NCI-H524 treated with DMSO at 0.1 percent for 48 hours (cell line): ENCODE measurements at regions not wholly inside any gene's neighbourhood (a gene's known extent, or its start where the extent isn't known, plus 50 kb on each side); places are given as distances from the start of the nearest gene placed in this dataset.
"Not testable (repeated sequence)": the region's sequence is repeated elsewhere in the genome, so short reads cannot be mapped to it uniquely, and the experiment has no call there.

Experiments used
- DNase-seq: peaks from one replicate; lab custom pipeline; 2025; lab: John Stamatoyannopoulos, UW

DNA sequence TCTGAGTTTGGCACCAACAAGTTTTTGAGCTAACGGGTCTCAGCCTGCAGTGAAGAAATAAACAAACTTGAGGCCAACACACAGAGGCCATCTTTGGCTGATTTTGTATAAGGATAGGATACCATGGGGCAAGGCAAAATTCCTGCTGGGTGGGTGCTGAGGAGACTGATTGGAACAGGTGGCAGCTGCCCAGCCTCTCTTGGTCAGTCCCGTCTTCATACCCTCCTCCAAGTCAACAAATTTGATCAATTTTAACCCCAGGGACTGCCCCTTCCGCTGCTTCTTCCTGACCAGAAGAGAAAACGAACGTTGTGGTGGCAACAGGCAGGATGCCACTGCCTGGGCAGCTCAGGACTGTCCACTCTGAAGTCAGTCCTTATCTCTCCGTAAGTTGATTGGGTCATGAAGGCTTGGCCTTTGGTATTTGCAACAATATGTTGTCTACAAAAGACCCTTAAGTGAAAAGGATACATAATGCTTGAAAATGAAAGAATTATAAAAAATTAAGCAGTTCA is 139.3 kb downstream of the SPP2 start:
- DNase-seq = no peak

DNA sequence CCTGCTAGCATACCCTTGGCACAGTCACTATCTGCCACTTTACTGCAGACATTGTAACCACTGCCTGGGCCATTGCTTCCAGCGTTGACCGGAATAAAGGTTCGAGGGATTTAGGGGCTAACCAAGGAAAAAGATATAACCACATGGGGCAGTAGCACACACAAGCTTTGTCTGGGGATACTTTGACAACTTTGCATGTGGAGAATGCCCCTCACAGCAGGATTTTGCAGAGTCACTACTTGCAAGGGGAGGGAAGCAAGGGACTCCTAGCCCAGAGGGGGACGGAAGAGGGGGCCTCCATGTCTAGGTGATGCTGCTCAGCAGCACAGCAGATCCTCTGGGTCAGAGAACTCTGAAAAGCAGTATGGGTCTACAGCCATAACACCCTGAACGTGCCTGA is 138.7 kb downstream of the SPP2 start:
- DNase-seq = no peak

DNA sequence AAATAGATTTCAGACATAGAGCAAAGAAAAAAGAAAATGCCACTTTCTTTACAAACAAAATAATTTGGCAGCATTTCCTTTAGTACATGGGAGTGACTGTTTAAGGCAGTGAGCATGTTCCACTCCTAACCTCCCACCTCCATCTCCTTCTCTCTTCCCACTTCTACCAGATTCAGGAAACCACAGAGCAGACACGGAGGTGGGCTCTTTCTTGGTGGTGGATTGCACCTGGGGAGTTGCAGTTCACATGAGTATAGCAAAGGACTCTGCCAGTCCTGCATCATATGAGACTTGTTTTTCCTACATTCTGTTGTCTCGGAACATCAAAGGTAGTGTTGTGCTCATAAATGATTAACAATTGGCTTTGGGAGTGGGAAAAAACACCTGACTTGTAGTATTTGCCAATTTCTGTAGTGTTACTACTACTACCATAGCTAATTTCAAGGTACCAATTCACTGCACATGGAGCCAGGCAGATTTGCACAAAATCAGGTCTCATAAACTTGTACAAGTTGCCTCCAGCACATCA is 137.2 kb downstream of the SPP2 start:
- no peak for DNase-seq

DNA sequence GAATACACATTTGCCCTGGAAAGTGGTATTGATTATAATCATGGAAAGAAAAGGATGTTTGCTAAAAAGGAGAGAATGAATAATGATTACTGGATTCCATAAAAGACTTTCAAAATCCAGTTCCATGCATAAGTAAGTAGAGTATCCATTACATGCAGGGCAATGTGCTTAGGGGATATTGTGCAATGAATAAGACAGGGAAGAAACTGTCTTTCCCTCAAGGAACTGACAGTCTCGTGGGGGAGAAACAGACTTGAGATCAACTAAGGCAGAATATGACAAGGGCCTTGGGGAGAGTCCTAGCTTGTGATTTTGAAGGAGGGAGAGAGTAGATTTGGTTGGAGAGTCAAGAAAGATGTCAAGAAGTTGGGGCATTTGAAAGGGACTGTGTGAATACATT is 130.6 kb downstream of the SPP2 start:
- no peak for DNase-seq

DNA sequence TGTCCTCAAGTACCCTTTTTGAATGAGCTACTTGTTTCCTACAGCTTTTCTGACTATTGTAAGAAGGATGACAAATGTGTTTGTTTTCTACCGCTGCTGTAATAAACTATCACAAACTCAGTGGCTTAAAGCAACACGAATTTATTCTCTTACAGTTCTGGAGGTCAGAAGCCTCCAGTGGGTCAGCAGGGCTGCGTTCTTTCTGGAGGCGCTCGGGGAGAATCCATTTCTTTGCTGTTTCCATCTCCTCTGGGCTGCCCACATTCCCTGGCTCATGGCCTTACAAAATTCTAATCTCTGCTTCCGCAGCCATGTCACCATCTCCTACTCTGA is 128.5 kb downstream of the SPP2 start:
- DNase-seq = no peak

DNA sequence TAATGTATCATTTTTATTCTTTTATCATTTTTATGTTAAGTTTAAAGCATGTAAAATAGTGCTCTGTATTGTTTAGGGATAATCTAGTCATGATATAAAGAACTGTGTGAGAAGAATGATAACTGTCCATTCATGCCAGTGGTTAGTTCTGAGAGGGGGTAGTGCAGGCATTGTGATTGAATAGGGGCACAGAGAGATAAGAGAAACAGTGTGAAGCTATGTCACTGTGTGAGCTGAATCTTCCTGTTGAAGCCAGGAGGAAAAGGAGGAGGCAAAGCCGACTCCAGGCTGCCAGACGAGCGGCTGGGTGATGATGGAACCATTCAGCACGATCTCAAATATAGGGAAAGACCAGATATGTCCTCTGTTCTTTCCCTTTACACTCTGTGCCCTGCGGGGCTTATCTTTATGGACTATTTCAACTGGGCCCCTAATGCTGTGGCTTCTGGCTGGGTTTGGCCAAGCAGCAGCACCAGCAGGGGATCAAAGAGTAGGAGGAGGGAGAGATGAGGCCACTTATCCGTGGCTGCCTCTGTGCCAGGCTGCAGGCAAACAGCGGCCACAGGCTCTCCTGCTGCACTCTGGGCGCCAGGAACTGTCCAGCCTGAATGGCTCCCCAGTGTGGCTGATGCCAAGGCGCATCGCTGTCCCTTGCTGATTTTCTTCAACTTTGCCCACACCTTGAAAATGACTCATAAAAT is 128.0 kb downstream of the SPP2 start:
- no peak for DNase-seq

DNA sequence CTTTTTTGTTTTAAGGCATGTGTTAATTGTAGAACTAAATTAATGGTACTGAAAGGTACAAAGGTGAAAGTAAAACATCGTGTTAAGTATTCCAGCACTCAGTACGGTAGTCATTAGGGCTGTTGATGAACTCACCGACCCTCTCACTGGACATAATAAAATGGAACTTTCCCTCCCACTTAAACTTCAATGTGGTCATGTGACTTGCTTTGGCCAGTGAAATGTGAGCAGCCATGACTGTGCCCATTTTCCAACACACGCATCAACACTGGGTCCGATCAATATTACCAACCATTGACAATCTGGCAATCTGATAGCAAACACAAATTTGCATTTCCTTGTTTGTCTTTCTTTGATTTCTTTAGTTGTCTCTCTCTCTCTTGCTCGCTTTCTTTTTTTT is 125.1 kb downstream of the SPP2 start:
- no peak for DNase-seq

DNA sequence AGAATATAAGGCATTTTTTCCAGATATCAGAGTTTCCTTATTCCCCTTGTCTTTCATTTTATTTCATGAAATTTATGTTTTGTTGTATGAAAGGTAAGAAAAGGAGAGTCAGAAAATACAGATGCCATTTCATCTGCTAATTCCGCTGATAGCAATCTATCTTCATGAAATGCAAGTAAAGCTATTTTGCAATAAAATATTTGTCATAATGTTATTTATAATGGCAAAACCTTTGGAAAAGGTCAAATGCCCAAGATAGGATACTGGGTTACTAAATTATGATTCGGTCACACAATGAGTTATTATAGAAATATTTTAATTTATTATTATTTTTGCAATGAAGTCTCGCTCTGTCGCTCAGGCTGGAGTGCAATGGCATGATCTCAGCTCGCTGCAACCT is 124.2 kb downstream of the SPP2 start:
- no peak for DNase-seq

DNA sequence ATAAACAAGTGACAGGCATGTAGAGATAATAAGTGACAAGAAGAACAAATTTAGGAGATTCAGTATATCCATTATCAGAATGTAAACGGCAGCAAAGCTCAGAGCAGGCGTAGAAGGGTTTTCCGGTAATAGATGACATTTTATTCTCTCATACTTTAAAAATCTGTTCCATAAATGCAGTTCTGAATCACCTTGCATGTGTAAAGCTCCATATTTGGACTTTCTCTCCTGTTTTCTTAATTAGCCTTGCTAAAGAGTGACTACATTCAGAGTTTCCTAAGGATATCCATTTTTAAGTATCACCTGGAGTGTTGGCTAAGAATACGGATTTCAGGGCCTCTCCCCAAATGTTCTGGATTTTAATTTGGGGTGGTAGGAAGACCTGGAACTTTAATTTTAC is 122.0 kb downstream of the SPP2 start:
- no peak for DNase-seq

DNA sequence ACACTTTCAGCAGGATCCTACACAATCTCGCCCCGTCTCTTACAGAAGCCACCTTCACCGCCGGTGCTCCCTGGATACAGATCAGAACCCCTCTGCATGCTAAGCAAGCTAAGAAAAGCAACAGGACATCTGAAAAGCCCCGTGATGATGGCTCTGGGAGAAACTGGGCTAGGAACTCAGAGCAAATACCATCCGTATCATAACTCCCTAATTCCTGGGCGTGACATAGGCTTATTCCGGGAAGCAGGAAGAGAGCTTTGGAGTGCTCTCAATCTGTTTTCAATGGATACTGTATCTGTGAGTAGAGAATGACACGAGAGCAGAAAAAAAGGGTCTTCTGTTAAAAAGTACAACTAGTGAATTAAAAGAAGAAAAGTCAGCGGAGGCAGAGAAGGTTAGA is 121.6 kb downstream of the SPP2 start:
- DNase-seq = no peak

DNA sequence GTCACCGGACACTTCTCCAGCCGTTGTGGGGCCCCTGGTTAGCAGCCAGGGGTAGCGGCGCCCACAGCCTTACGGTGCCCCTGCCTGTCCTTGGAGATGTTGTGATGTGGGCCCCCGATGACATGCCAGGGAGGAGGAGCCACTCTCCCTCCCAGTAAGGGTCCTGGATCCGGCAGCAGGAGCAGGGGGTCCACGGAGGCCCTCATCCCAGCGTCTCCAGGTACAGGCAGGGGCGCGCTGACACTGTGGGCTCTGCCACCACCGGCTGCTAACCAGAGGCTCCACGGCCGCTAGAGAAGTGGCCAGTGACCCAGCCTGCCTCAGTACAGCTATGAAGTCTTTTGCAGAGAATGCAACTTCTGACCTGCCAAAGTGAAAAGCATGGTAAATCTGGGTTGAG is 121.2 kb downstream of the SPP2 start:
- no peak for DNase-seq

DNA sequence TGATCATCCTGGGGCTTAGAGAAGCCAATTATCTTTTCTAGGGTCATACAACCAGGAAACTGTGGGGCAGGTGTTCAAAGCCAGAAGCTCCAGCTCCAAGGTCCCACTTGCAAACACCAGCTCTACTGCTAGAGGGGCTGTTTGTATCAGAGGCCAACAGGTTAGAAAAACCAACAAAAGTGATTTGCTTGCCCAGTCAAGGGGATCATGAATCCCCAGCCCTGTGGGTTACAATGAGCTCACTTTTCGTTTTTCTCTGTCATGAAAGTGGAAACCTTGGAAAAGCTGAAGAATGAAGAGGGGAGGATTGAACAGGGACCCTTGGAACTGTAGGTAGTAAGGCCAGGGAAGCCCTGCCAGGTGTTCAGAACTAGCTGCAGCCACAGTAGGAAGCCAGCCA is 119.2 kb downstream of the SPP2 start:
- DNase-seq = no peak

DNA sequence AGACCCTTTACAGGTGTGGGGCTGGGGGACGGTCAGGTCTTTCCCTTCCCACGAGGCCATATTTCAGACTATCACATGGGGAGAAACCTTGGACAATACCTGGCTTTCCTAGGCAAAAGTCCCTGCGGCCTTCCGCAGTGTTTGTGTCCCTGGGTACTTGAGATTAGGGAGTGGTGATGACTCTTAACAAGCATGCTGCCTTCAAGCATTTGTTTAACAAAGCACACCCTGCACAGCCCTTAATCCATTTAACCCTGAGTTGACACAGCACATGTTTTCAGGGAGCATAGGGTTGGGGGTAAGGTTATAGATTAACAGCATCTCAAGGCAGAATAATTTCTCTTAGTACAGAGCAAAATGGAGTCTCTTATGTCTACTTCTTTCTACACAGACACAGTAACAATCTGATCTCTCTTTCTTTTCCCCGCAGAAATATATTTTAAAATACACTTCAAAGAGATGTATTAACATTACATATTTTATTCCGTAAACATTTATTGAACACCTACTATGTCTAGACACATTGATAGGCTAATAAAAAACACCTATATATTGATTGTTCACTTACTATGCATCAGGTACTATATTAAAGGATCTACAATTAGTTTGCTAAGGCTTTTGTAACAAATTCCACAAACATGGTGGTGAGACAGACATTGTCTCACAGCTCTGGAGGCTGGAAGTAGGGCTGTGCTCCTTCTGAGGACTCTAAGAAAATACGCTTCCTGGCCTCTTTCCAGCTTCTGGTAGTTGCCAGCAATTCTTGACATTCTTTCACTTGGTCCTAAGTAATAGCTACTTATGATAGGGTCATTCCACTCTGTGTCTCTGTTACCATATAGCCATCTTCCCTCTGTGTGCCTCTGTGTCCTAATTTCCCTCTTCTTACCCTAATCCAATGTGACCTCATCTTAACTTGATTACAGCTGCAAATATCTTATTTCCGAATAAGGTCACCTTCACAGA is 118.4 kb downstream of the SPP2 start:
- DNase-seq = not testable (repeated sequence)

DNA sequence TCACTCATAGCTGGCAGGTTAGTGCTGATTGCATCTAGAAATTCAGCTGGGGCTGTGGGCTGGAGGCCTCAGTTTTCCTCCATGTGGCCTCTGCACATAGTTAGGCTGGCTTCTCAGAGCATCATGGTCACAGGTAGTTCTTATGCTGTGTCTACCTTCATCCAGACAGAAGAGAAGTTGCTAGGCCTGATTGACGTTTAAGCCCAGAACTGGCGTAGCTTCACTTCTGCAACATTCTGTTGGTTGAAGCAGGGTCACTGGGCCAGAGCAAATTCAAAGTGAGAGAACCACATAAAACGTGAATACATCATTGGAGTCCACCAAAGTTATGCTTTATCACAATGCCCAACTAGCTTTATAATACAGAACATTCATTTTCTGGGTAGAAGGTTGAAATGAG is 116.0 kb downstream of the SPP2 start:
- no peak for DNase-seq

DNA sequence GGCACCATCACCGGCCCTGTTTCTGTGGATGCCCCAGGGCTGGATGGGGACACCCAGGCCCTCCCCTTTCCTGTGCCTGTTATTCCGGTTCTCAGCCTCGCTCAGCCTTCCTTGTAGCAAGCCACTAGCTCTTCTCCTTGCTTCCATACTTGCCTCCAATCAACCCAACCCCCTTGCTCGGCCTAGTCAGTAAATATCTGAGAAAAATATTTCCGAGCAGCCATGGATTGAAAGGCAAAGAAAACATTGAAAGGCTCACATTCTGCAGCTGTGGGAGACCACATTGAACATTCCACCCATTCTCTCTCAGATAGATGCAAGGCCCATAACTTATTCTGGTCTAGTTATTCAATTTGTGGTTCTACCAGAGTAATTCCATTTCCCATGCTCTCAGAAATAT is 114.9 kb downstream of the SPP2 start:
- no peak for DNase-seq

DNA sequence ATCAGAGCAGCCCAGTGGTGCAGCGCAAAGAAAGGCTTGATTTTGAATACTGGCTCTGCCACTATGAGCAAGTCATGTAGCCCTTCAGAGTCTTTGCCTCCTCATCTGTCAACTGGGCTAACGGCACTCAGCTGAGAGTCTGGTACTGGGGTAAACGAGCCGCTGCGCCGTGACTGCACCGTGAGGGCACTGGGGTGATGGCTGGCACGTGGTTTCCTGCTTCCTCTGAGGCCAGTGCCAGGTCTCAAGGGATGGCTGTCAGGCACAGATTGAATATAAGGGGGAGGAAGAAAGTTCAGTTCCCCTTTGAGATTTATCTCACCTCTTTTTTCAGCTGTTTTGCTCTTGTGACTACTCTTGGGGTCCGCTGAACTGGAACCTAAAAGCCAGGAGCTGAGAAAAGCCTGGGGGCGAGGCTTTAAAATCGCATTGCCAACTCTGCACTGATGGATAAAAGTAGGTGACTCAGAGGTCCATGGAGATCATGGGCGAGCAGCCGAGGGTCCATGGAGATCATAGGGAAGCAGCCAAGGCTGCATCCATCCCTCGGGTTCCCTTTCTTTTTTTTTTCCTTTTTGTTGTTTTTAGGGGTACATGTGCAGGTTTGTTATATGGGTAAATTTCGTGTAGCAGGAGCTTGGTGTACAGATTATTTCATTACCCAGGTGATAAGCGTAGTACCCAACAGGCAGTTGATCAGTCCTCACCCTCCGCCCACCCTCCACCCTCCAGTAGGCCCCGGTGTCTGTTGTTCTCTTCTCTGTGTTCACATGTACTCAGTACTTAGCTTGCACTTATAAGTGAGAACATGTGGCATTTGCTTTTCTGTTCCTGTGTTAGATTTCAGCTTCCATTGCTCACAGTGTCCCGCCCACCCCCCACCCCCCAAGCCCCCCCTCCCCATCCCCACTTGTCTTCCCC is 114.3 kb downstream of the SPP2 start:
- DNase-seq = no peak

DNA sequence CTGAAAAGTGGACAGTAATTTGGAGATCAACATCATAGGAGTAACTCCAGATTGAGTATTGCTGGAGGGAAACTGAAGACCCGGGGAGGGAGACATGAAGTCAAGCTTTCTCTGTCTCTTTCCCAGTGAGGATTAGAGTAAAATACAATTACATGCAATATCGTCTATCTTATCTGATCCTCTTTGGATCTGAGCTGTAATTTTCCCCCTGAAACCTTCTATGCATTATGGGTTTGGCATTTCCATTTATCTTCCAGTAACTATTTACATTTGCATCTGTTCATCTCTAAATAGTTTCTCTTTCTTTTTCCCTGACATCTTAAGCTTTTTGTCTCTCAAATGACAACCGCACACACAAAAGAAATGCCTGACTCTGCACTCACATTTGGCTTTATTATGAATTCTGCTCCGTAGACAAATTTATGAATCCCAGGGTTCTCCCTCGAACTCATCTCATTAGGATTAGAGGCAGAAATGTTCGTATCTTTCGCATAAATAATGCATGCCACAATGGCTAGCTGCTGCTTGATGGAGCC is 113.1 kb downstream of the SPP2 start:
- no peak for DNase-seq

DNA sequence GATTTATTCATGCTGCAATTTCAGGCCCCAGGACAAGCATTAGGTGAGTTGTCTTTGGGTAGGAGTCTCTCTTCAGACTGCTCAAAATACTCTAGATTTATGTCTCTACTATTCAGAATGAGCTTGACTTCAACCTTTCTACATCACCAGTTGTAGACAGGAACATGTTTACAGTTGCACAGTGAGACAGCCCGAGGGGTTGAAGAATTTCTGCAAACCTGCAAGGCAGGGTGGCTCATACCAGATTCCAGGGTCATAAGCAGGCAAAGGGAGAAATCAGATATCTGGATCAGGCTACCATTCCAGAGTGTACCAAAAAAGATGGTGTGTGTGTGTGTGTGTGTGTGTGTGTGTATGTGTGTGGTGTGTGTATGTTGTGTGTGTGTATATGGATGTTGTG is 112.4 kb downstream of the SPP2 start:
- no peak for DNase-seq

DNA sequence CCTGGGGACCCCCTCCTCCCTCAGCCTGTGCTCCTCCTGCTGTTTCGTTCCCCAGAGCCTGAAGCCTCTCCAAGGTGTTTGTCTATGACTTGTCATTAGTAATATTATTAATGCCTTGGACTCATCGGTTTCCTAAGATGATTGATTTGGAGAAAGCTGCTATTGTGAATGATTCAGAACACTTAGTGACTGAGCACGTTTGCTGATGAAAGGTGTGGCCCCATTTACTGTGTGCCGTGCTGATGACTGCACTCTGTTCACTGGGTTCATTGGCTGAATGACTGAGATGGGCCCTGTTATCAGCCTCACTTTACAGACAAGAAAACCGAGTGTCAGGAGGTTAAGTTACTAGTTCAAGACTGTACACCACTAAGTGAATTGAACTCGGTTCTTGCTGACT is 111.4 kb downstream of the SPP2 start:
- no peak for DNase-seq

DNA sequence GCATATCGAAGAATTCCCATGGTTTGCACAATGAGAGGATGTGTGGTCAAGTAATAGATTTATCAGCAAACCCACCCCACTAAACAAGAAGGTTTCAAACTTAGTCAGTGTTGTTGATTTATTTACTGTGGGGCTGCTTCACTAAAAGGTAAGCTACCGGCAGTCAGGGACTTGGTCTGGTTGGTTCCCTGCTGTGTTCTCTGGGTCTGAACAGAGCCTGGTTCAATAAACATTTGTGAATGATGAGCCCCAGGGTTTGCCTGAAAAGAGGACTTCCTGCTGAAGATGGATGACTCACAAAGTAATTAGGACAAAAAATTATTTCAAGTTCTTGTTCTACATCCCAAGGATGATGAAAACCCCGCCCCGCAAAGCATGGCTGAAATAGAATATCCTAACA is 108.3 kb downstream of the SPP2 start:
- no peak for DNase-seq

DNA sequence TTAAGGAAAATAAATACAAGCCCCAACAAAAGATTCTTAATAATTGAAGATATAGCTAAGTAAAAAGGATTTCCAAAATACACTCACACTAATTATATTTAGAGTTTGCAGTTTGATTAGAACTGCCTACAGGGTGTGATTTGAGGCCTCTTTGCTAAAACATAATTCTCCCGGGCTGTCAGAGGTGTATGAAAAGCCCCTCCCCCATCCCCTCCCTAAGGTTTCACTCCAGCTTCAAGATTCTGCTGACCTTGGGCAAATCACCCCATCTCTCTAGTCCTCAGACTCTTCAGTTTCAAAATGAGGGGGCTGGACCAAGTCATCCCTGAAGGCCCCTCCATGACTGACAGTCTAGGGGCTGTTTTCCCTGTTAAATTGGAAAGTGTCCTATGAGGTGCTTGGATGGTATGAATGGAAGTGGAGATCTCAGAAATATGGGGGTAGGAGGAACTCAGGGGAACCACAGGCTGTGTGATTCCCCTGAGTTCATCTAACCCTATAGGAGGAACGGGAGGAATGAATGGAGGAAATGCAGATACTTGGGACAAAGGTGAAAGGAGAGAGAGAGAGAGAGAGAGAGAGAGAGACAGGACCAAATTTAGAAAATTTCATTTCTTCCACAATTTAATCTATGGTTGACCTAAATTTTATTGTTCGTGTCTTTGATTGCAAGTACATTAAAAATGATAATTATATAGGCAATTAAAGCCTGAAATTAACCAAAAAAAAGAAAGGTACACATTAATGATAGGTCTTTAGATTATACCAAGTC is 107.5 kb downstream of the SPP2 start:
- DNase-seq = no peak
